Endothelial cell of umbilical vein (primary cell): ENCODE measurements at regions not wholly inside any gene's neighbourhood (a gene's known extent, or its start where the extent isn't known, plus 50 kb on each side); places are given as distances from the start of the nearest gene placed in this dataset.

ENCODE experiments used
- JUN ChIP-seq: IDR thresholded peaks from 2 replicates; pipeline ENCODE4 v1.6.1; 2011; ENCODE audit warnings: borderline replicate concordance, low read depth; ENCODE audit not compliant: insufficient read length, insufficient read depth
- MYC ChIP-seq: IDR thresholded peaks from one replicate; pipeline ENCODE4 v1.6.1; 2011; ENCODE audit warnings: mild to moderate bottlenecking, low read depth, low read length
- POLR2A ChIP-seq: IDR thresholded peaks from 2 replicates; pipeline ENCODE4 v1.6.1; 2012; ENCODE audit warnings: low read depth, mild to moderate bottlenecking, control low read depth, low read length
- TF ChIP-seq, protein P1 (sequence below), 2 donors: IDR thresholded peaks; 1 replicate in 1 of 2; 2 replicates in 1 of 2; pipeline ENCODE4 v1.5.1; 2011; ENCODE audit warnings: low read length in 2 of 2, mild to moderate bottlenecking in 2 of 2, moderate library complexity in 2 of 2, control low read depth in 1 of 2, inconsistent platforms in 1 of 2, low read depth in 1 of 2; ENCODE audit not compliant: insufficient read depth in 1 of 2; ENCODE audit errors: extremely low read depth in 1 of 2

DNA sequence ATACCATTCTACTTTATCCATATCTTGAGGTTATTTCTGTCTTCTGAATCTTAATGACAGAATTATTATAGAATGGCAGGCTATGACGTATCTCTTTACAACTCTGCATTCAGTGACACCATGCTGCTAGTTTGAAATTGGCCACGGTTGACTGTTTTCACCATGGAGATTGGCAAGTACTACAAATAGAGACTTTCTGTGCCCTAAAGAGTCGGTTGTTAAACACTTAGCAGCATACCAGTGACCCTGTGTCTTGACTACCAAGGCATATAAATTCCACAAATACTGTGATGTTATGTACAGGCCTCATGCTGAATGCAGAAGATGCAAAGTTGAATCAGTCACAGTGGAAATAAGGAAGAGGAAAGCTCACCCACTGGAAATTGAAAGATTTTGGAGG, 67.0 kb upstream of the CADPS start:
- TF ChIP-seq, protein P1, sequence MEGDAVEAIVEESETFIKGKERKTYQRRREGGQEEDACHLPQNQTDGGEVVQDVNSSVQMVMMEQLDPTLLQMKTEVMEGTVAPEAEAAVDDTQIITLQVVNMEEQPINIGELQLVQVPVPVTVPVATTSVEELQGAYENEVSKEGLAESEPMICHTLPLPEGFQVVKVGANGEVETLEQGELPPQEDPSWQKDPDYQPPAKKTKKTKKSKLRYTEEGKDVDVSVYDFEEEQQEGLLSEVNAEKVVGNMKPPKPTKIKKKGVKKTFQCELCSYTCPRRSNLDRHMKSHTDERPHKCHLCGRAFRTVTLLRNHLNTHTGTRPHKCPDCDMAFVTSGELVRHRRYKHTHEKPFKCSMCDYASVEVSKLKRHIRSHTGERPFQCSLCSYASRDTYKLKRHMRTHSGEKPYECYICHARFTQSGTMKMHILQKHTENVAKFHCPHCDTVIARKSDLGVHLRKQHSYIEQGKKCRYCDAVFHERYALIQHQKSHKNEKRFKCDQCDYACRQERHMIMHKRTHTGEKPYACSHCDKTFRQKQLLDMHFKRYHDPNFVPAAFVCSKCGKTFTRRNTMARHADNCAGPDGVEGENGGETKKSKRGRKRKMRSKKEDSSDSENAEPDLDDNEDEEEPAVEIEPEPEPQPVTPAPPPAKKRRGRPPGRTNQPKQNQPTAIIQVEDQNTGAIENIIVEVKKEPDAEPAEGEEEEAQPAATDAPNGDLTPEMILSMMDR (IDR thresholded peaks at IDR 0.05; ENCODE audit: extremely low read depth in 1 of 2, insufficient read depth in 1 of 2, low read depth in 1 of 2, low read length in 2 of 2) = no peak
- TF ChIP-seq MYC (no peak), POLR2A (no peak), JUN (no peak)
